ENCODE measurements at regions not wholly inside any gene's neighbourhood (a gene's known extent, or its start where the extent isn't known, plus 50 kb on each side); places are given as distances from the start of the nearest gene placed in this dataset.

DNA sequence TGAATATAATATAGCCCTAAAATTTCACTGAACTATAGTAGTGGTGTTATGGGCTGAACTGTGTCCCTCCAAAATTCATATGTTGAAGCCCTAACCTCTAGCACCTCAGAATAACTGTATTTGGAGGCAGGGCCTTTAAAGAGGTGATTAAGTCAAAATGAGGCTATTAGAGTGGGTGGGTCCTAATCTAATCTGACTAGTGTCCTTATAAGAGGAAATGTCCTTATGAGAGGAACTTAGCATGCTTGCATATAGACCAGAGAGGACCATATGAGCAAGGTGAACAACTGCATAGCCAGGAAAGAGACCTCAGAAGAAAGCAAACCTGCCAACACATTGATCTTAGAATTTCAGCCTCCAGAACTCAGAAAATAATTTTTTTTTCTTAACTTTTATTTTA is 238.4 kb downstream of the ZEB2 start:
- no peak for DNase-seq (ENCODE audit: low read depth)

DNA sequence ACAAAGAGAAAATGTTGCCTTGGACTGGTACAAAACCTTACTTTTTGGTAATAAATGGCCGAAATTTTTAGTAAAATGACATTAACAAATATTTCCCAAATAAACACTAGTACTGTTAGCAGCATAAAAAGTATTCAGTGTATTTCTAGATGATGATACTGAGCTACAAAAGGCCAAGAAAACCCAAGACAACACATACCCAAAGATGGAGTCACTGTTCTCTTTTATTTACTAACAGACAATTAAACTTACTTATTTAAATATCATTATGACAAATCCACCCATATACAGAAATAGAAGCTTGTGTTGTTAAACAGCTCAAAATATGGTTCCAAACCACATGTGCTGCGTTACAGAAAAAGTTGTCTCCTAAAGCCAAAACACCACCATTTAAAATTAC is 239.9 kb downstream of the ZEB2 start:
- DNase-seq (ENCODE audit: low read depth): no peak

DNA sequence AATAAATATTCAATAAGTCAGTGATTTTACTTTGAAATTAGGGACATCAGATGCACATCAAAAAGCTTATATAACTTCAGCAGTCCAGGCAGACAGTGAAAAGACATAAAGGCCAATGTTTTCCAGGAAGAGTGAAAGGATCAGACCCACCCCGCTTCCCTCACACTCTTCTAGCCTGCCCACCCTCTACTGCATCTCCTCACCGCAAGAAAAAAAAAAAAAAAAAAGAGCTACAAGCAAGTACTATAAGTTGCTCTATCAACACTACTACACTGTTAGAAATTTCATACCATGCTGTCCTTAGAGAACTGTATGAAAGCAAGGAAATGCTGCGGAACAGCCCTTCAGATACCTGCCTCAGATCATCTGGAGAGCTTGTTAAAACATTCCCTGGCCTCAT is 240.8 kb downstream of the ZEB2 start:
- no peak for DNase-seq (ENCODE audit: low read depth)

DNA sequence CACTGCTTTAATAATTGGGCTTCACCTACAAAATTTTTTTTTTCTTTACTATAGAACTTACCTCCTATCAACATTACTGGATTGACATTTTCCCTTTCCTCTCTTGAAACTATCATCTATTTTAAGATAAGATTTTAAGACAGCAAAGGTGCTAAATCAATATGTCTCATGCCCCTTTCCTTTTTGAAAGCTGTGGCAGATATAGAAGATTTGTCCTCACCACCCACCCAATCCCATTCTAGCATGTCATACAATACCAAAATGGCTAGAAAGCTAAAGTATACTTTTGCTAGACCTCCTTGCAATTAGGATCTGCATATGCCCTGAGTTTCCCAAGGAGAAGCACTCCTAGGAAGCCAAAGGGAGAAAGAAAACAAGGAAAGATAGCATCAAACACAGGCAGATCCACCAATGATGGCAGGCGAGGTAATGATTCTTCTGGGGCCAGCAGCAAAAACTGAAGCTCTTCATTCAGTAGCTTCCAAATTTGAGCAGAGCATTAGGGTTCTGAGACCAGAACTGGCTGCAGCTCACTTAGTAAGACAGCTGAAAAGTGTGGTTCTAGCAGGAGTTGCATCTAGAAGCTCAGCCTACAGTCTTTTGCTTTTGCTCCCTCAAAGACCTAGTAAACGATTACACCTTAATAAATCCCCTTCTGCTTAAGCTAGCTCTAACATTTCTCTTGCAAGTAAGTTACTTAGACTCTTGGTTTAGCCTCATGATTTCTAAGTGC is 242.1 kb downstream of the ZEB2 start:
- no peak for DNase-seq (ENCODE audit: low read depth)

- no peak for DNase-seq (ENCODE audit: low read depth)
These were observed 244.6 kb downstream of the ZEB2 start for GRCh38 chr2:144275340-144275739.

DNA sequence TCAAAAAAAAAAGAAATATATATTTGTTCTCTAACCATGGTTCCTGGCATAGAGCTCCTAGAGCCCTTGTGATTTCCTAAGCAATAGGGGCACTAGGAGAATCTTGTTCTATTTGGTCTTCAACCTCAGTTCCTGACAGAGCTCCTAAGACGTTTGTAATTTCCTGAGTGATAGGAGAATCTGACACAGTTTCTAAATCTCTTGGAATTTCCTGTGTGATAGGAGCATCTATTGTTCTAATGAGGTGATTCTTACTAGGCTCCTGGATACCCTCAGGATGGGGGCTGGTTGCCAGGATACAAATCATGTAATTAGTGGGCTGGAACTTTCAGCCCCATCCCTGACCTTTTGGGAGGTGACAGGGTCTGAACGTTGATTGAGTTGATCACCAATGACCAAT is 245.8 kb downstream of the ZEB2 start:
- DNase-seq (ENCODE audit: low read depth): no peak

GRCh38 chr2:144270951-144271350 is 249.0 kb downstream of the ZEB2 start:
- DNase-seq (ENCODE audit: low read depth): no peak

- DNase-seq (ENCODE audit: low read depth): no peak
These were observed 251.8 kb downstream of the ZEB2 start for GRCh38 chr2:144268036-144268678.

- no peak for DNase-seq (ENCODE audit: low read depth)
These were observed 252.7 kb downstream of the ZEB2 start for GRCh38 chr2:144267239-144267638.

DNA sequence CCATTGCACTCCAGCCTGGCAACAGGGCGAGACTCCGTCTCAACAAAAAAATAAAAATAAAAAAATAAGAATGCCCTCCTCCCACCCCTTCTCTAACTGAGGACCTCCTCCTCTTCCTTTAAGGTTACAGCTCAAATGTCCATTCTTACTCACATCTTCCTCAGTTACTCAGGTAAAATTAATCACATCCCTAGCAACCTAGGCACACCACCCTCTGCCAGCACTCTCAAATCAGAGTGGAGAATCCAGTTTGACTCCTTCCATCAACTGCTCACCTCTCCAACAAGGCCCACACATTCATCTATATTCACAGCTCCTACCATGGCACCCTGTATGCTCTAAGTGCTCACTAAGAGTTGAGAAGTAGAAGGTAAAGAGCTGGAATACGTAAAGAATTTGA is 254.3 kb downstream of the ZEB2 start:
- no peak for DNase-seq (ENCODE audit: low read depth)

- no peak for DNase-seq (ENCODE audit: low read depth)
These were observed 258.0 kb downstream of the ZEB2 start for GRCh38 chr2:144261966-144262365.

- no peak for DNase-seq (ENCODE audit: low read depth)
These were observed 258.6 kb downstream of the ZEB2 start for GRCh38 chr2:144261336-144261735.

GRCh38 chr2:144259332-144259731 is 260.6 kb downstream of the ZEB2 start:
- no peak for DNase-seq (ENCODE audit: low read depth)

DNA sequence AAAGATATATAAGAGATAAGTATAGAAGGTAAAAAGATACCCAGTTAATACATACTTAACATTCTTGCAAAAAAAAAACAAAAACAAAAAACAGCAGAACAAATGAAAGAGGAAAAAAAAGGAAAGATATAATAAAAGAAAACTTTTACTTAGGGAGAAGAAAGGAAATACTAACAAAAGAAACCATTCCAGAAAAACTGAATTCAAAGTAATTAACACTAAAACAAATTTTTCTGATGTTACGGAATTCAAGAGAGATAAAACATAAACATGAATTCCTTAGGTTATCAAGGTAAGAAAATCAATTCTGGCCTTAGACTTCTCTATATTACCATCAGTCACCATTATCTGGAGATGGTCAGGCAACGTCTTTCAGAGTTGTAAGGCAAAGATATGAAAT is 261.8 kb downstream of the ZEB2 start:
- DNase-seq (ENCODE audit: low read depth): no peak

DNA sequence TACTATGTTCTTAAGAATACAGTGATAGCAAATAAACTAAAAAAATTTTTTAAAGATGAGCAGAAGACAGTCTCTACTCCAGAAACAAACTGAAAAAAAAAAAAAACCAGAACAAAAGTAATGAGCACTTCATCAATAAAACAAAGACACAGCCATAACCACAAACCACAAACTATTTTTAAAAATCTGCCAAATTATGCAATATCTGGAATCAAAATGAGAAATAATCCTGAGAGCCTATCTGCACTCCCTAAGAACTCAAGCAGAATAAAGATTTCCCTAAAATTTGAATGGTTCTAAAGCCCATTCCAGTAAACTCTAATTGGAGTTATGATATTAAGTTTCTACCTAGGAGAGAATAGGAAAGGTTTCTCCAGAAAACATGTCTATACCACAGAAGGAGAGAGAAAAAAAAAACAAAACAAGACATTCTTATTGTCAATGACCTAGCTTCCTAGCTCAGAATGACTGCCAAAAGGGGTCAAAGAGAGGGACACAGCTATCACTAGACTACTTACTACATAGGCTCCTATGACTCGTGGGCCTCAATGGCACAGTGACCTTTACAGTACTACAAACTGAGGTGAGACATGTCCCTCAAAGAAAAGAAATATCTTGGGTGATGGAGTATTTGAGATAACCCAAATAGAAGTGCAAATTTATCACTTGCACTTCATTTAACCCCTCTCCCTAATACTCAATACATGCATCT is 262.8 kb downstream of the ZEB2 start:
- no peak for DNase-seq (ENCODE audit: low read depth)

- DNase-seq (ENCODE audit: low read depth): no peak
These were observed 265.3 kb downstream of the ZEB2 start for GRCh38 chr2:144254342-144255235.

- DNase-seq (ENCODE audit: low read depth): no peak
These were observed 266.2 kb downstream of the ZEB2 start for GRCh38 chr2:144253743-144254142.

DNA sequence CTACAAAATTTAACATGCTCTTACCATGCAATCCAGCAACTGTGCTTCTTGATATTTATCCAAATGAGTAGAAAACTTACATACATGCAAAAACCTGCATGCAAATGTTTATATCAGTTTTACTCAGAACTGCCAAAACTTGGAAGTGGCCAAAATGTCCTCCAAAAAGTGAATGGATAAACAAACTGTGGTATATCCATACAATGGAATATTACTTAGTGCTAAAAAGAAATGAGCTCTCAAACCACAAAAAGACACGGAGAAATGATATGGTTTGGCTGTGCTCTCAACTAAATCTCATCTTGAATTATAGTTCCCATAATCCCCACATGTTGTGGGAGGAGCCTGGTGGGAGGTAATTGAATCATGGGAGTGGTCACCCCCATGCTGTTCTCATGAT is 267.2 kb downstream of the ZEB2 start:
- DNase-seq (ENCODE audit: low read depth): no peak

GRCh38 chr2:144249035-144249637 is 270.8 kb downstream of the ZEB2 start:
- DNase-seq (ENCODE audit: low read depth): no peak

DNA sequence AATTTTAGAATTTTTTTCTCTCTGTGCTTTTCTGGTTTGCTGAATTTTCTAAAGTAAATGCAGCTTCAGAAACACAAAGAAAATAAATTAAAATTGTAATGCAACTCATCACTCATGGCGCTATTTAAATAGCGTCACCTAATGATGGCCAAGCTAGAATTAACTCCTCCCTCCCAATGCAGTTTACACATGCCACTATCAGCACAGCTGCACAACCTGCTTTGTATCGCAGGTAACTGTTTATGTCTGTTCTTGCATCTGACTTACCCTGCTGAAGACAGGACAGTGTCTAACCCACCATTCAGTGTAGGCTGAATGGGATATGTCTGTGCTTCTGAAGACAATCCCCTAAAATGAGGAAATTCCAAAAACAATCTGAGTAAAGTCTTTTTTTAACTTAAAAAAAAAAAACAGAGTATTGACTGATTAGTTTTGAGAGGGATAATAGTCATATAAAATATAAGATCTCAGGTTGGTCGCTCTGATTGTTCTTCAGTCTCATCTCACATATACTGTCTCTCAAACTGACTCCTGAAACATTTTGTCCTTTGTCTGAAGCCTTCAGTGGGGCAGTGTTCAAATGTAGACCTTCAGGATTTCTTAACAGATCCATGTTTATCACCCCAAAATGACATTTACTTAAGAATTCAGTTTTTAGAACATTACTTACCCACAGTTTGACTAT is 271.4 kb downstream of the ZEB2 start:
- no peak for DNase-seq (ENCODE audit: low read depth)

DNA sequence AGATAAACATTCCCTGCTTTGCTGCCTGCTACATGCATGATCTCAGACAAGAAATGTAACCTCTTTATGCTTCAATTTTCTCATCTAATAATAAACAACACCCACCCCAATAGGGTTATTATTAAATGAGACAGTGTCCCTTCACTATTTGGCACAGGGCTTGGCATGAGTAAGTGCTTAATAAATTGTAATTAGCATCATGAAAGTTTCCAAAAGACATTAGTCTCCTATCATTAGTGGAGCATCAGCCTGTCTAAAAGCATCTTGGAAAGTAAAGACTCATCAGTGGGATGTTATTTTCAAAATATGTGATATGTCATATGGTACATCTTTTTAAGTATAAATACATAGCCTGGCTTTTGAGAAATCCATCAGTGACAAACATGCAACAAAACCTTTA is 275.0 kb downstream of the ZEB2 start:
- no peak for DNase-seq (ENCODE audit: low read depth)
